ENCODE measurements at regions not wholly inside any gene's neighbourhood (a gene's known extent, or its start where the extent isn't known, plus 50 kb on each side); places are given as distances from the start of the nearest gene placed in this dataset.

- TF ChIP-seq CTCF (IDR thresholded peaks at IDR 0.05; ENCODE audit: low read length) (no peak), EZH2phosphoT487 (IDR thresholded peaks at IDR 0.05; ENCODE audit: low read length) (no peak)
These were observed 199.2 kb upstream of the POU3F2 start for GRCh38 chr6:98635191-98635590.

All from MM.1S (cell line).